HCT116 (cell line): ENCODE measurements at regions not wholly inside any gene's neighbourhood (a gene's known extent, or its start where the extent isn't known, plus 50 kb on each side); places are given as distances from the start of the nearest gene placed in this dataset.

Source experiments
- ATAC-seq: fragments of 200-7000 bp; cut with Tn5 transposase; 2 replicates; pipeline ENCODE4 v1.9.1; 2020; ENCODE audit warnings: mild to moderate bottlenecking, moderate library complexity
- BruUV-seq: library from RNA; stranded (reverse); fragments of 400-500 nt; replicated peaks from 2 replicates; lab custom pipeline; 2021; lab: Mats Ljungman, UMichigan
- CTCF ChIA-PET: fragments of 300-600 bp; sonication (Branson Sonifier 250); formaldehyde crosslinking; loops from one replicate; lab custom pipeline; 2021; ENCODE audit warnings: antibody characterized with exemption; lab: Charles Lee
- POLR2A ChIA-PET: fragments of 300-600, 350-600 bp; sonication (Branson Sonifier 250); formaldehyde crosslinking; loops from one replicate; lab custom pipeline; 2021; ENCODE audit warnings: antibody characterized with exemption; lab: Charles Lee
- RAD21 ChIA-PET, 2 experiments: fragments of 300-600 bp; sonication (Branson Sonifier 250); formaldehyde crosslinking; loops; one replicate each; lab custom pipeline; 2023; ENCODE audit warnings: low total read pairs in 2 of 2; ENCODE audit not compliant: uncharacterized antibody in 2 of 2, unreplicated experiment in 2 of 2, low non-redundant PET in 1 of 2; lab: Charles Lee
- DNase-seq: peaks from one replicate; pipeline ENCODE4 v3.0.0-alpha.2; 2010; ENCODE audit warnings: low read depth, low spot score
- H2AFZ ChIP-seq: fragments of 200-600 bp; shearing (Covaris generic), sonication (generic); 2 replicates; pipeline ENCODE4 v1.6.1; 2017; ENCODE audit warnings: low read depth, mixed run types, mixed read lengths, antibody characterized with exemption, low read length; ENCODE audit not compliant: poor library complexity, severe bottlenecking
- H3K27ac ChIP-seq: 2 replicates; pipeline ENCODE4 v1.5.1; 2012; ENCODE audit warnings: low read depth, low read length
- H3K27me3 ChIP-seq: fragments of 200-600 bp; sonication (generic); 2 replicates; pipeline ENCODE4 v1.6.1; 2016; ENCODE audit warnings: mixed run types, low read length, mixed read lengths; ENCODE audit not compliant: insufficient read depth
- H3K36me3 ChIP-seq, 2 experiments: fragments of 200-500 bp in 1 of 2; fragments of 200-600 bp in 1 of 2; sonication (Bioruptor generic) in 1 of 2; sonication (generic) in 1 of 2; 2 replicates each; pipeline versions ENCODE4 v1.5.1 to v1.6.1; 2014 to 2016; ENCODE audit warnings: low read length in 2 of 2, inconsistent platforms in 1 of 2, mixed read lengths in 1 of 2, mixed run types in 1 of 2; ENCODE audit not compliant: insufficient read depth in 2 of 2, control insufficient read depth in 1 of 2
- H3K4me1 ChIP-seq, 2 experiments: fragments of 200-600 bp in 1 of 2; sonication (generic) in 1 of 2; 2 replicates each; pipeline versions ENCODE4 v1.5.1 to v1.6.1; 2012 to 2017; ENCODE audit warnings: low read length in 2 of 2, inconsistent platforms in 1 of 2, mild to moderate bottlenecking in 1 of 2, mixed read lengths in 1 of 2, mixed run types in 1 of 2, moderate library complexity in 1 of 2; ENCODE audit not compliant: insufficient read depth in 2 of 2, control insufficient read depth in 1 of 2
- H3K4me2 ChIP-seq: fragments of 200-600 bp; sonication (generic); 2 replicates; pipeline ENCODE4 v1.6.1; 2017; ENCODE audit warnings: mixed run types, low read length, mixed read lengths
- H3K4me3 ChIP-seq, 2 experiments: fragments of 200-600 bp in 1 of 2; sonication (generic) in 1 of 2; replicated peaks in 1 of 2; 2 replicates each; pipeline ENCODE4 v1.5.1; 2011 to 2016; ENCODE audit warnings: low read length in 2 of 2, control low read depth in 1 of 2, low read depth in 1 of 2, mild to moderate bottlenecking in 1 of 2, mixed read lengths in 1 of 2, mixed run types in 1 of 2
- H3K79me2 ChIP-seq: fragments of 200-600 bp; sonication (generic); 2 replicates; pipeline ENCODE4 v1.6.1; 2017; ENCODE audit warnings: mild to moderate bottlenecking, mixed run types, low read length, moderate library complexity, mixed read lengths; ENCODE audit not compliant: insufficient read depth
- H3K9ac ChIP-seq: fragments of 200-600 bp; sonication (generic); 2 replicates; pipeline ENCODE4 v1.6.1; 2016; ENCODE audit warnings: low read length, mixed read lengths
- H3K9me2 ChIP-seq: fragments of 200-600 bp; sonication (generic), shearing (Covaris generic); 2 replicates; pipeline ENCODE4 v1.6.1; 2017; ENCODE audit warnings: mixed run types, mild to moderate bottlenecking, moderate library complexity; ENCODE audit not compliant: insufficient read depth
- H3K9me3 ChIP-seq, 2 experiments: fragments of 200-500 bp in 1 of 2; fragments of 200-600 bp in 1 of 2; sonication (Bioruptor generic) in 1 of 2; sonication (generic) in 1 of 2; 2 replicates each; pipeline ENCODE4 v1.6.1; 2014 to 2017; ENCODE audit warnings: low read length in 2 of 2, mixed read lengths in 2 of 2, inconsistent platforms in 1 of 2, low read depth in 1 of 2, mild to moderate bottlenecking in 1 of 2, mixed run types in 1 of 2, moderate library complexity in 1 of 2; ENCODE audit not compliant: control insufficient read depth in 1 of 2, insufficient read depth in 1 of 2
- H4K20me1 ChIP-seq: fragments of 200-600 bp; sonication (generic), shearing (Covaris generic); 2 replicates; pipeline ENCODE4 v1.6.1; 2017; ENCODE audit warnings: mixed run types, mild to moderate bottlenecking, moderate library complexity; ENCODE audit not compliant: insufficient read depth
- CBX3 ChIP-seq: IDR thresholded peaks from 2 replicates; pipeline ENCODE4 v1.6.1; 2012; ENCODE audit warnings: low read depth
- ELF1 ChIP-seq: IDR thresholded peaks from 2 replicates; pipeline ENCODE4 v1.6.1; 2012; ENCODE audit warnings: low read depth, borderline replicate concordance
- EZH2phosphoT487 ChIP-seq: fragments of 200-600 bp; IDR thresholded peaks from 2 replicates; pipeline ENCODE4 v1.6.1; 2018; ENCODE audit warnings: antibody characterized with exemption, borderline replicate concordance
- FOSL1 ChIP-seq: IDR thresholded peaks from 2 replicates; pipeline ENCODE4 v1.6.1; 2012; ENCODE audit warnings: low read depth
- TCF7L2 ChIP-seq: IDR thresholded peaks from 2 replicates; pipeline ENCODE4 v1.7.0; 2011; ENCODE audit warnings: borderline replicate concordance, inconsistent platforms; ENCODE audit not compliant: insufficient read depth, insufficient read length; ENCODE audit errors: extremely low read depth
- YY1 ChIP-seq: IDR thresholded peaks from 2 replicates; pipeline ENCODE4 v1.6.1; 2011; ENCODE audit warnings: low read length, low read depth, moderate library complexity, mild to moderate bottlenecking; ENCODE audit not compliant: insufficient replicate concordance; ENCODE audit errors: extremely low read depth
- ZFX ChIP-seq: fragments of 450-650 bp; IDR thresholded peaks from 2 replicates; pipeline ENCODE4 v1.6.1; 2017
- intact Hi-C: fragments of 100-400 bp; cut with micrococcal nuclease; formaldehyde crosslinking; loops from 2 replicates; pipeline ENCODE4 v1.10.0; 2022
- TF ChIP-seq, protein P1 (sequence below): IDR thresholded peaks from 2 replicates; pipeline ENCODE4 v1.6.1; 2011; ENCODE audit warnings: mild to moderate bottlenecking, low read length, moderate library complexity; ENCODE audit not compliant: insufficient replicate concordance; ENCODE audit errors: extremely low read depth

DNA sequence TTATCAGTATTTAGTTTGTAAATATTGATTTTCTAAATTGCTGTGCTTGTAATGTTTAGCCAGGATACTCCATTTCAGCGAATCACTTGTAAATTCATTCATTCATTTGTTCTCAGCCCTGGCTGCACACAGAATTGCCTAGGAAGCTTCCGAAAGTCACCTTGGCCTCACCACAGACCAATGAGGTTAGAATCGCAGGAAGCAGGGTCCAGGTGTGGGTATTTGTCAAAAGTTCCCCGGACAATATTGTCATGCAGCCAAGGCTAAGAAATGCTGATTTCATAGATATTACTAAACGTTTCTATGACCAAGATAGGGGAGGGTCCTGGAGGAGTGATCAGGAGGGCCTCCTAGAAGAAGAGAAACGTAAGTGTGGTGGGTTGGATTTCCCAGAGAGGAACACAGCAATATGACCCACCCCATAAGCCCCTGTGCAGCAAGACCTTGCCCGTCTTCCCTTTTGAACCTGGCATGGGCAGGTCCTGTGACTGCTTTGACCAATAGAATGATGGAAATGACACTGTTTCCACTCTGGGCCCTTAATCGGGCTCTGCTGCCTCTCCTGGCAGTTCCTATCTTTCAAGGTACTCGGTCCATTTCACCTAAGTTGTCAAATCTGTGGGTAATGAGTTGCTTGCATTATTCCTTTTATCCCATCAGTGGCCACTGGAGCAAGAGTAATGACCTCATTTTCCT lies 238.7 kb downstream of the FOXL1 start:
- BruUV-seq: no TSS peak
- DNase-seq (no peak), ATAC-seq (peak; percentile 55; the same call in 1 of the 2 replicates)
- no peak overlapping the region for H3K4me2 ChIP-seq
- no peaks in the 10 kb centered on the region for H4K20me1 ChIP-seq
- no peak overlapping the region for H3K4me3 ChIP-seq
- H3K79me2 ChIP-seq: no peaks in the 10 kb centered on the region
- no peak for TF ChIP-seq ELF1
- no peak for TF ChIP-seq ZFX
- no peak for TF ChIP-seq FOSL1
- no peak for TF ChIP-seq TCF7L2
- no peak for TF ChIP-seq CBX3
- no peak for TF ChIP-seq YY1
- POLR2A ChIA-PET: no interaction called here
- H3K9me3 ChIP-seq: no peaks in the 10 kb centered on the region
- H3K9ac ChIP-seq: no peak overlapping the region
- CTCF ChIA-PET: no interaction called here
- H2AFZ ChIP-seq: no peak overlapping the region
- no peaks in the 10 kb centered on the region for H3K36me3 ChIP-seq
- peaks cover 87% of the 10 kb centered on the region for H3K27me3 ChIP-seq
- RAD21 ChIA-PET: no interaction called here
- no peak overlapping the region for H3K27ac ChIP-seq
- intact Hi-C loops: no loop called here
- no peaks in the 10 kb centered on the region for H3K9me2 ChIP-seq
- H3K4me1 ChIP-seq: no peaks in the 10 kb centered on the region

DNA sequence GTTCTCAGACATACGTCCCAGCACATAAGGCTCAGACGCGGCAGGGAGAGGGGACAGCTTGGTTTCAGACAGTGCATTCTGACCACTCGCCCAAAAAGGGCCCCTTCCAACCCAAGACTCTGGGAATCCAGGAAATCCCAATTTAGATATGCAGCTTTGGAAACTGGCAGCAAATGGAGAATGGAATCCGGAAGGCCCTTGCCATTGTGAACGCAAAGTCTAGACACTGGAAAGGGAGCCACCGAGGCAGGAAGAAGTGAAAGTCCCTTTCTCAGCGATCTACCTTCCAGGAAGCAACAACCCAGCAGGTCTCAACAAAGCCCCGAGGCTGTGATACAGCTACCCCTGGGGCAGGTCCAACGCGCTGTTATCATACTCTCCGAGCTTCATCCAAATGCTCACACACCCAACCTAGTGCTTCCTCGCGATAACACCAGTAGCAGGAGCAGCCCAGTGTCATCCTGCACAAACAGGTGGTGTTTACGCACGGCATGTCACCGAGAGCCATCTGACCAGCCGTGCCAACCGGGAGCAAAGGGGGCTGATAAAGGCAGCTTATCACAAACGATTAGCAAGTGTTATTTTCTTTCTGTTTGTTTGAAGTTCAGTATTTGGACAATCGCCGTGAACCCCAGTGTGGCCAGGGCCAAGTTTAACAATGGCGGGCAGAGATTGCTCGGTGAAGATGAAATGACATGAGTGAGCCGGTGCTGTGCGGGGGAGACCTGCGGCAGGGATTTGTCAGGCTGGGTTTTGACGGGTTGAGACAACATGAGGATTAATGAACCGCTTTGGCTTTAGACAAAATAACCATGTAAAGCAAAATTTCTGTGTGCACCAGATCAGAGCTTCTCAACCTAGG lies 240.6 kb downstream of the FOXL1 start:
- no peak for ATAC-seq
- Histone ChIP-seq H3K4me2 (no peak overlapping the region), H3K36me3 (no peaks in the 10 kb centered on the region)
- TF ChIP-seq, protein P1, sequence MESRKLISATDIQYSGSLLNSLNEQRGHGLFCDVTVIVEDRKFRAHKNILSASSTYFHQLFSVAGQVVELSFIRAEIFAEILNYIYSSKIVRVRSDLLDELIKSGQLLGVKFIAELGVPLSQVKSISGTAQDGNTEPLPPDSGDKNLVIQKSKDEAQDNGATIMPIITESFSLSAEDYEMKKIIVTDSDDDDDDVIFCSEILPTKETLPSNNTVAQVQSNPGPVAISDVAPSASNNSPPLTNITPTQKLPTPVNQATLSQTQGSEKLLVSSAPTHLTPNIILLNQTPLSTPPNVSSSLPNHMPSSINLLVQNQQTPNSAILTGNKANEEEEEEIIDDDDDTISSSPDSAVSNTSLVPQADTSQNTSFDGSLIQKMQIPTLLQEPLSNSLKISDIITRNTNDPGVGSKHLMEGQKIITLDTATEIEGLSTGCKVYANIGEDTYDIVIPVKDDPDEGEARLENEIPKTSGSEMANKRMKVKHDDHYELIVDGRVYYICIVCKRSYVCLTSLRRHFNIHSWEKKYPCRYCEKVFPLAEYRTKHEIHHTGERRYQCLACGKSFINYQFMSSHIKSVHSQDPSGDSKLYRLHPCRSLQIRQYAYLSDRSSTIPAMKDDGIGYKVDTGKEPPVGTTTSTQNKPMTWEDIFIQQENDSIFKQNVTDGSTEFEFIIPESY: no peak
- peak; percentile 77; the same call in 1 of the 2 replicates for TF ChIP-seq EZH2phosphoT487
- TF ChIP-seq, all 23 proteins: peak for 1
- Histone ChIP-seq H3K4me3 (no peak overlapping the region), H3K27me3 (peaks cover 71% of the 10 kb centered on the region), H3K27ac (no peak overlapping the region), H2AFZ (no peak overlapping the region), H3K9me2 (no peaks in the 10 kb centered on the region), H3K79me2 (no peaks in the 10 kb centered on the region), H3K4me1 (peaks cover 4 to 5% of the 10 kb centered on the region in 2 experiments; a peak in 3 of 4 replicates), H4K20me1 (no peaks in the 10 kb centered on the region), H3K9me3 (no peaks in the 10 kb centered on the region), H3K9ac (no peak overlapping the region)
- CTCF ChIA-PET: interaction anchor here (1.0 to 1.3 kb wide), 4 partner anchors 8 to 244 kb away, joined by 3 to 5 read pairs (median 4); no protein-coding TSS in a partner anchor
- POLR2A ChIA-PET: no interaction called here
- no TSS peak for BruUV-seq
- intact Hi-C loops: no loop called here
- no peak for DNase-seq
- RAD21 ChIA-PET: no interaction called here
